ENCODE measurements at regions not wholly inside any gene's neighbourhood (a gene's known extent, or its start where the extent isn't known, plus 50 kb on each side); places are given as distances from the start of the nearest gene placed in this dataset.

DNA sequence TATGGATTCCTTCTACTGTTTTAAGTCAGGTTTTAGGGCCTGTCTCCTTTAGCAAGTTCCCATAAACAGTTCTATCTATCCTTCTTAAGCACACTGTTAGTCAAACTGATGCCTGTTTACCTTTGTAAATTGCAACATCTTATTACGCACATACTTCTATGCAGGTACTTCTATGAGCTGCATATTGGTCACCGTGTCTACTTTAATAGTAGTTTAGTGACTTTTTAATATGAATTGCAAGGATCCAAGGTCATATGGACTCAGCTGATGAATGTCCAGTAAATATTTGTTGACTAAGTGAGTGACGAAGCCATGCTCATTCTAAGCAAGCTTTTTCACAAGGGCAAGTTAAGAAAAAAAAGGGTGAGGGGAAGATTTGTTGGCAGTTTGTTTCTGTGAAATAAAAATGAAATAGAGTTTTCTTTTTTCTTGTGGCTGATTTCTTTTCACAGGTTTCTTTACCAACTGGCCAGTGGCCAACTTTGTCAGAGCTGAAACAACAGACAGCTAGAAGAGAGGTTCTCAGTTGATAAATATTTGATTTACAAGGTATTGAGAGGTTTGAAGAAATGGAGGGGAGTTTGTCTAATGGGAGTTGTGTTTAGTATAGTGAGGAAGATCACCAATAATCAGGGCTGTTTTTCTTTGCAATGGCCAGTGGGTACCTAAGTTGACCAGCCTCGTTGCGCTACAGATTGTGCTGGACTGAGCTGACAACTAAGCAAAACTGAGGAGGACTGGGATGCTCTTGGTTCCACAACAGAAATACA, 141.1 kb downstream of the SLC15A5 start:
- Mint-ChIP-seq H3K27me3 (no peaks in the 10 kb centered on the region), H3K27ac (no peak overlapping the region), H3K36me3 (ENCODE audit: insufficient read depth) (peaks cover 3% of the 10 kb centered on the region), H3K4me1 (ENCODE audit: low read depth) (peaks cover 8% of the 10 kb centered on the region), H3K9me3 (ENCODE audit: low read depth) (peaks cover 19% of the 10 kb centered on the region), H3K4me3 (ENCODE audit: low read depth) (no peak overlapping the region)
- TF ChIP-seq, protein P1, sequence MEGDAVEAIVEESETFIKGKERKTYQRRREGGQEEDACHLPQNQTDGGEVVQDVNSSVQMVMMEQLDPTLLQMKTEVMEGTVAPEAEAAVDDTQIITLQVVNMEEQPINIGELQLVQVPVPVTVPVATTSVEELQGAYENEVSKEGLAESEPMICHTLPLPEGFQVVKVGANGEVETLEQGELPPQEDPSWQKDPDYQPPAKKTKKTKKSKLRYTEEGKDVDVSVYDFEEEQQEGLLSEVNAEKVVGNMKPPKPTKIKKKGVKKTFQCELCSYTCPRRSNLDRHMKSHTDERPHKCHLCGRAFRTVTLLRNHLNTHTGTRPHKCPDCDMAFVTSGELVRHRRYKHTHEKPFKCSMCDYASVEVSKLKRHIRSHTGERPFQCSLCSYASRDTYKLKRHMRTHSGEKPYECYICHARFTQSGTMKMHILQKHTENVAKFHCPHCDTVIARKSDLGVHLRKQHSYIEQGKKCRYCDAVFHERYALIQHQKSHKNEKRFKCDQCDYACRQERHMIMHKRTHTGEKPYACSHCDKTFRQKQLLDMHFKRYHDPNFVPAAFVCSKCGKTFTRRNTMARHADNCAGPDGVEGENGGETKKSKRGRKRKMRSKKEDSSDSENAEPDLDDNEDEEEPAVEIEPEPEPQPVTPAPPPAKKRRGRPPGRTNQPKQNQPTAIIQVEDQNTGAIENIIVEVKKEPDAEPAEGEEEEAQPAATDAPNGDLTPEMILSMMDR (IDR thresholded peaks at IDR 0.05; ENCODE audit: unreplicated experiment) = no peak
- no peak for DNase-seq (ENCODE audit: low spot score, unreplicated experiment)

- peaks cover 16% of the 10 kb centered on the region for H3K4me1 Mint-ChIP-seq (ENCODE audit: low read depth)
- peaks cover 3% of the 10 kb centered on the region for H3K36me3 Mint-ChIP-seq (ENCODE audit: insufficient read depth)
- H3K9me3 Mint-ChIP-seq (ENCODE audit: low read depth) = peaks cover 19% of the 10 kb centered on the region
- H3K4me3 Mint-ChIP-seq (ENCODE audit: low read depth) = no peak overlapping the region
- H3K27me3 Mint-ChIP-seq = no peaks in the 10 kb centered on the region
- TF ChIP-seq, protein P1 (IDR thresholded peaks at IDR 0.05; ENCODE audit: unreplicated experiment) = no peak
- no peak overlapping the region for H3K27ac Mint-ChIP-seq
- DNase-seq (ENCODE audit: low spot score, unreplicated experiment) = no peak
These were observed 142.2 kb downstream of the SLC15A5 start for GRCh38 chr12:16135323-16135722.

DNA sequence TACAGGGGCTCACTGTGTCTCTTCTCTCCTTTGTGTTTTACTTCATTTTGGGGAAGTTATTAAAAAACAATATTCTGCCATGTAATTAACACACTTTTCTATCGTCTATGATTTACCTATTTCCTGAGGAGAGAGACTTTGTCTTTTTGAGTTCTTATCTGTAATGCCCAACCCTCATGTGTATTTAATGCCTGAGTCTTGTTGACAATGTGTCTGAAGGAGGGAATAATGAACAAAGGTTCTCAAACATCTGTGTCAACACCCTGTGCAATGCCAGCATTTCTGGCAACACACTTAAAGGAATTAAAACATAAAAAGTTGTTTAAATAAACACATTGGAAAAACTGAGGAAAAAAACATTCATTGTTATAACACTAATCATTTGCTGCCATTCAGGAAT, 147.1 kb downstream of the SLC15A5 start:
- H3K27me3 Mint-ChIP-seq = peaks cover 5% of the 10 kb centered on the region
- H3K4me3 Mint-ChIP-seq (ENCODE audit: low read depth) = no peak overlapping the region
- H3K4me1 Mint-ChIP-seq (ENCODE audit: low read depth) = peaks cover 12% of the 10 kb centered on the region
- DNase-seq (ENCODE audit: low spot score, unreplicated experiment) = no peak
- H3K9me3 Mint-ChIP-seq (ENCODE audit: low read depth) = peaks cover 16% of the 10 kb centered on the region
- H3K36me3 Mint-ChIP-seq (ENCODE audit: insufficient read depth) = peaks cover 3% of the 10 kb centered on the region
- TF ChIP-seq, protein P1 (IDR thresholded peaks at IDR 0.05; ENCODE audit: unreplicated experiment) = no peak
- H3K27ac Mint-ChIP-seq = no peak overlapping the region

DNA sequence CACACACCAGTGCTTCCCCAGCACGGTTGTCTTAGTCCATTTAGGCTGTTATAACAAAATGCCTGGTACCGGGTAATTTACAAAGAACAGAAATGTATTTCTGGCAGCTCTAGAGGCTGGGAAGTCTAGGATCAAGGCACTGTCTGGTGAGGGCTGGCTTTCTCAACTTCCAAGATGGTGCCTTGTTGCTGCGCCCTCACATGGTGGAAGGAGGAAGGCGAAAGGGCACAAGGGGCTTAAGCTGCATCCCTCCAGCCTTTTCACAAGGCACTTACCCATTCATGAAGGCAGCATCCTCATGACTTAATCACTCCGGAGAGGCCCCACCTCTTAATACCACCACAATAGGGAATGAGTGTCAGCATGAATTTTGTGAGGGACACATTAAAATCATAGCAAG, 155.5 kb downstream of the SLC15A5 start:
- Mint-ChIP-seq H3K4me3 (ENCODE audit: low read depth) (no peak overlapping the region), H3K9me3 (ENCODE audit: low read depth) (no peaks in the 10 kb centered on the region), H3K4me1 (ENCODE audit: low read depth) (peaks cover 15% of the 10 kb centered on the region), H3K27ac (no peak overlapping the region), H3K36me3 (ENCODE audit: insufficient read depth) (no peaks in the 10 kb centered on the region), H3K27me3 (no peaks in the 10 kb centered on the region)
- TF ChIP-seq, protein P1 (IDR thresholded peaks at IDR 0.05; ENCODE audit: unreplicated experiment) = no peak
- no peak for DNase-seq (ENCODE audit: low spot score, unreplicated experiment)

DNA sequence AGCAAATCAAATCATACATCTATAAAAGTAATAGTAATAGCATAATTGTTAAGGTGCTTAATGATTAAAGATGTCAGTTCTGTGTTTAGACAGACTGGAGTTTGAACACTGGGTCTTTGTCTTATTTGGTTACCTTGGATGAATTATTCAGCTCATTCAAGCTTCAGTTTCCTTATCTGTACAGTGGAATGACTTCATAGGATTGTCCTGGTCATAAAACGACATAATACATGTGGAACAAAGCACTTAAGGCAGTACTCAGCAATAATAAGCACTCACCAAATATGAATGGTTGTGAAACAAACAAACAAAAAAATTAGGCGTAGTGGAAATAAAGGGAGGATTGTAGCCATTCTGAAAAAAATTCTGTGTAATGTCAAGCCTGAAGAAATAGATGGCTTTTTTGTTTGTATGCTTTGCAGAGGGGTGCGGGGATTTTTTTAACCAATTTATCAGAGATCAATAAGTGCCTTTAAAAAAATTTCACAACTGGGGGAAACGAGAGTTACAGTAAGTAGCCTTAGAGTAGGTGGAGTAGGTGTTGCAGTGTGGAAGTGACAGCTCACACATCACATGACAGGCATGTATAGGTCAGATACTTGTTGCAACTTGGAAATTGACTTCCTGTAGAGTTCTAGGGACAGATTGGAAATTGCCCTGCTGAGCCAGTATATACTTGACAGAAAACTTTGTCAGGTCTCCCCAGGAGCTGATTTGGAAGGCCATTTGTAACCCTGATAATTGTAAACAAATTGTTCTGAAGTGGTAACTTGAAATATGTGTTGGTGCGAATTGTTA, 157.7 kb downstream of the SLC15A5 start:
- peak overlapping the region; percentile 47 for H3K27ac Mint-ChIP-seq
- no peaks in the 10 kb centered on the region for H3K27me3 Mint-ChIP-seq

More for the DNA sequence above, 157.7 kb downstream of the SLC15A5 start:
- Mint-ChIP-seq H3K4me1 (ENCODE audit: low read depth) (peaks cover 15% of the 10 kb centered on the region), H3K36me3 (ENCODE audit: insufficient read depth) (no peaks in the 10 kb centered on the region), H3K4me3 (ENCODE audit: low read depth) (no peak overlapping the region), H3K9me3 (ENCODE audit: low read depth) (no peaks in the 10 kb centered on the region)
- DNase-seq (ENCODE audit: low spot score, unreplicated experiment) = no peak
- TF ChIP-seq, protein P1 (IDR thresholded peaks at IDR 0.05; ENCODE audit: unreplicated experiment) = no peak
